ENCODE measurements at regions not wholly inside any gene's neighbourhood (a gene's known extent, or its start where the extent isn't known, plus 50 kb on each side); places are given as distances from the start of the nearest gene placed in this dataset.

- TF ChIP-seq POLR2A (IDR thresholded peaks at IDR 0.05) (no peak), CTCF (IDR thresholded peaks at IDR 0.05) (no peak)
- 27 to 29% methylated on average over 5 of the region's 5 CpGs for WGBS, 2 donors
- no peak for DNase-seq (ENCODE audit: low spot score in 2 of 2)
- no peak overlapping the region for H3K4me3 ChIP-seq (ENCODE audit: low read depth, poor library complexity, severe bottlenecking)
- intact Hi-C loops (cut with DNase I; ENCODE audit: low total_unique reads), result no loop called here
These were observed 304.1 kb upstream of the COBL start for GRCh38 chr7:51620706-51621105.

GRCh38 chr7:51619880-51620279 lies 303.3 kb upstream of the COBL start:
- no peak for DNase-seq (ENCODE audit: low spot score in 2 of 2)
- intact Hi-C loops (cut with DNase I; ENCODE audit: low total_unique reads), result no loop called here
- 61 to 83% methylated on average over 3 of the region's 3 CpGs for WGBS, 2 donors
- no peak for TF ChIP-seq POLR2A (IDR thresholded peaks at IDR 0.05)
- TF ChIP-seq CTCF (IDR thresholded peaks at IDR 0.05), result no peak
- no peak overlapping the region for H3K4me3 ChIP-seq (ENCODE audit: low read depth, poor library complexity, severe bottlenecking)

GRCh38 chr7:51617686-51618085 lies 301.1 kb upstream of the COBL start:
- 73 to 75% methylated on average over 5 of the region's 5 CpGs for WGBS, 2 donors
- intact Hi-C loops (cut with DNase I; ENCODE audit: low total_unique reads), result no loop called here
- no peak for TF ChIP-seq CTCF (IDR thresholded peaks at IDR 0.05)
- no peak for TF ChIP-seq POLR2A (IDR thresholded peaks at IDR 0.05)
- no peak overlapping the region for H3K4me3 ChIP-seq (ENCODE audit: low read depth, poor library complexity, severe bottlenecking)
- no peak for DNase-seq (ENCODE audit: low spot score in 2 of 2)

- no peak for TF ChIP-seq CTCF (IDR thresholded peaks at IDR 0.05)
- no peak for TF ChIP-seq POLR2A (IDR thresholded peaks at IDR 0.05)
- no peak overlapping the region for H3K4me3 ChIP-seq (ENCODE audit: low read depth, poor library complexity, severe bottlenecking)
- 60 to 73% methylated on average over 6 of the region's 6 CpGs for WGBS, 2 donors
- DNase-seq (ENCODE audit: low spot score in 2 of 2), result no peak
- intact Hi-C loops (cut with DNase I; ENCODE audit: low total_unique reads), result no loop called here
These were observed 297.3 kb upstream of the COBL start for GRCh38 chr7:51613911-51614357.

- TF ChIP-seq POLR2A (IDR thresholded peaks at IDR 0.05) (no peak), CTCF (IDR thresholded peaks at IDR 0.05) (no peak)
- WGBS, 2 donors, result 23 to 50% methylated on average over 1 of the region's 1 CpG
- intact Hi-C loops (cut with DNase I; ENCODE audit: low total_unique reads), result no loop called here
- no peak overlapping the region for H3K4me3 ChIP-seq (ENCODE audit: low read depth, poor library complexity, severe bottlenecking)
- no peak for DNase-seq (ENCODE audit: low spot score in 2 of 2)
These were observed 295.3 kb upstream of the COBL start for GRCh38 chr7:51611937-51612336.

- no peak for DNase-seq (ENCODE audit: low spot score in 2 of 2)
- WGBS, 2 donors, result 87 to 88% methylated on average over 11 of the region's 11 CpGs
- TF ChIP-seq CTCF (IDR thresholded peaks at IDR 0.05), result no peak
- no peak for TF ChIP-seq POLR2A (IDR thresholded peaks at IDR 0.05)
- H3K4me3 ChIP-seq (ENCODE audit: low read depth, poor library complexity, severe bottlenecking), result no peak overlapping the region
- intact Hi-C loops (cut with DNase I; ENCODE audit: low total_unique reads), result no loop called here
These were observed 290.8 kb upstream of the COBL start for GRCh38 chr7:51607447-51607846.

Measured in lower leg skin (tissue), 4 donors.